ENCODE measurements at regions not wholly inside any gene's neighbourhood (a gene's known extent, or its start where the extent isn't known, plus 50 kb on each side); places are given as distances from the start of the nearest gene placed in this dataset.

GRCh38 chr1:34627465-34628240 is 127.2 kb upstream of the GJB5 start:
- H3K27ac Mint-ChIP-seq (ENCODE audit: unreplicated experiment): no peak overlapping the region
- H3K4me3 Mint-ChIP-seq (ENCODE audit: unreplicated experiment): no peak overlapping the region
- ChIA-PET POLR2A (no interaction called here), CTCF (no interaction called here)
- Histone ChIP-seq H3K27me3 (replicated peaks; ENCODE audit: control insufficient read depth, insufficient read depth, low read length) (no peaks in the 10 kb centered on the region), H3K9me3 (no peaks in the 10 kb centered on the region), H3K4me1 (no peaks in the 10 kb centered on the region), H3K4me3 (ENCODE audit: low read depth, low read length) (no peak overlapping the region), H3K36me3 (ENCODE audit: control insufficient read depth, insufficient read depth, low read length) (no peaks in the 10 kb centered on the region)
- H3K27me3 Mint-ChIP-seq (ENCODE audit: insufficient read depth, unreplicated experiment): peaks cover 8% of the 10 kb centered on the region
- no peaks in the 10 kb centered on the region for H3K4me1 Mint-ChIP-seq (ENCODE audit: low read depth, unreplicated experiment)
- no peak for TF ChIP-seq CTCF (IDR thresholded peaks at IDR 0.05; ENCODE audit: insufficient read depth in 1 of 2, low read depth in 1 of 2, low read length in 1 of 2, severe bottlenecking in 1 of 2, unreplicated experiment in 1 of 2)
- no peaks in the 10 kb centered on the region for H3K9me3 Mint-ChIP-seq (ENCODE audit: unreplicated experiment)
- DNase-seq: no peak
- no TSS peak for BruUV-seq (replicated peaks)
- H3K36me3 Mint-ChIP-seq (ENCODE audit: insufficient read depth, unreplicated experiment): no peaks in the 10 kb centered on the region
- intact Hi-C loops (cut with micrococcal nuclease; ENCODE audit: unreplicated experiment): no loop called here

DNA sequence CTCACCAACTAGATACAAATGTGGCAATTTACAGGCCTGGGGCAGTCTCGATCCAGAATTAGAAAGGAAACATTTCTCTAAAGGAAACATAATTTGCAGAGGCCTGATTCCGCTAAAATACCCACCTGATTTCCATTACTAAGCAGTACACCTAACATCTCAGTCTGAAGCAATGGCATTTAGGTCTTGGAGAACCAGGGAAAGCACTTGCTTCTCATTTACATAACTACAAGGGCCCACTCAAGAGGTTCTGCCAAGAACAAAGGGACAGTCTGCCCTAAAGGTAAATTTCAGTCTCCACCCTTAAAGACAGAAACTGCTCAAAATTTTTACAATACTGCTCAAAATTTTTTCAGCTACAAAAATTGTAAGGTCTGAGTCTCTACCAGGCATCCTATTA is 123.7 kb upstream of the GJB5 start:
- H3K4me3 ChIP-seq (ENCODE audit: low read depth, low read length): no peak overlapping the region
- Mint-ChIP-seq H3K4me1 (ENCODE audit: low read depth, unreplicated experiment) (no peaks in the 10 kb centered on the region), H3K4me3 (ENCODE audit: unreplicated experiment) (no peak overlapping the region), H3K27me3 (ENCODE audit: insufficient read depth, unreplicated experiment) (peaks cover 3% of the 10 kb centered on the region), H3K27ac (ENCODE audit: unreplicated experiment) (no peak overlapping the region), H3K36me3 (ENCODE audit: insufficient read depth, unreplicated experiment) (no peaks in the 10 kb centered on the region), H3K9me3 (ENCODE audit: unreplicated experiment) (no peaks in the 10 kb centered on the region)
- no peak for TF ChIP-seq CTCF (IDR thresholded peaks at IDR 0.05; ENCODE audit: insufficient read depth in 1 of 2, low read depth in 1 of 2, low read length in 1 of 2, severe bottlenecking in 1 of 2, unreplicated experiment in 1 of 2)
- no peaks in the 10 kb centered on the region for H3K4me1 ChIP-seq
- ChIA-PET POLR2A (no interaction called here), CTCF (no interaction called here)
- H3K36me3 ChIP-seq (ENCODE audit: control insufficient read depth, insufficient read depth, low read length): no peaks in the 10 kb centered on the region
- no peak for DNase-seq
- intact Hi-C loops (cut with micrococcal nuclease; ENCODE audit: unreplicated experiment): no loop called here
- H3K27me3 ChIP-seq (replicated peaks; ENCODE audit: control insufficient read depth, insufficient read depth, low read length): no peaks in the 10 kb centered on the region
- BruUV-seq (replicated peaks): no TSS peak
- no peaks in the 10 kb centered on the region for H3K9me3 ChIP-seq

DNA sequence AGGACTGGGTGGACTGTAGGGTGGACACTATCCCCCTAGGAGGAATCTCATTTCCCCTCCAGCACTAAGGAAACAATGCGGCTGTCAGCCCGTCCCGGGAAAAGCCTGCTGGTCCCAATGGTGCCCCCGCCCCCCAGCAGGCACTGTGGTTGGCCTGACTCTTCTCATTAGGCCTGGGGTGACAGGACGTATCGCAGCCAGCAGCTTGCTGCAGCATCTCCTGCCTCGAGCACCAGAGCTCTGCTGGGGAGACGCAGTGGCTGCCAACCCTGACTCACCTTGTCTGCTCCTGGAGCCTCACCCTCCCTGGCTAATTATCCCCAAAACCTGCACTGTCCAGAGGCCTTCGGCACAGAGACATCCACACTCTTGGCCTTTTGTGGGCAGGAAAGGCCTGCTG is 115.1 kb upstream of the GJB5 start:
- no peak for DNase-seq
- no peak for TF ChIP-seq CTCF (IDR thresholded peaks at IDR 0.05; ENCODE audit: insufficient read depth in 1 of 2, low read depth in 1 of 2, low read length in 1 of 2, severe bottlenecking in 1 of 2, unreplicated experiment in 1 of 2)
- Mint-ChIP-seq H3K36me3 (ENCODE audit: insufficient read depth, unreplicated experiment) (no peaks in the 10 kb centered on the region), H3K4me3 (ENCODE audit: unreplicated experiment) (no peak overlapping the region), H3K27ac (ENCODE audit: unreplicated experiment) (no peak overlapping the region), H3K4me1 (ENCODE audit: low read depth, unreplicated experiment) (no peaks in the 10 kb centered on the region), H3K27me3 (ENCODE audit: insufficient read depth, unreplicated experiment) (peaks cover 13% of the 10 kb centered on the region), H3K9me3 (ENCODE audit: unreplicated experiment) (no peaks in the 10 kb centered on the region)
- Histone ChIP-seq H3K9me3 (no peaks in the 10 kb centered on the region), H3K27me3 (replicated peaks; ENCODE audit: control insufficient read depth, insufficient read depth, low read length) (no peaks in the 10 kb centered on the region), H3K4me3 (ENCODE audit: low read depth, low read length) (no peak overlapping the region), H3K4me1 (no peaks in the 10 kb centered on the region), H3K36me3 (ENCODE audit: control insufficient read depth, insufficient read depth, low read length) (no peaks in the 10 kb centered on the region)
- intact Hi-C loops (cut with micrococcal nuclease; ENCODE audit: unreplicated experiment): no loop called here
- ChIA-PET CTCF (no interaction called here), POLR2A (no interaction called here)
- no TSS peak for BruUV-seq (replicated peaks)
